Keratinocyte (primary cell): ENCODE measurements at regions not wholly inside any gene's neighbourhood (a gene's known extent, or its start where the extent isn't known, plus 50 kb on each side); places are given as distances from the start of the nearest gene placed in this dataset.

Experiments used
- DNase-seq: peaks from one replicate; pipeline ENCODE4 v3.0.0-alpha.2; 2011; ENCODE audit warnings: low read depth, missing footprints, low spot score
- FAIRE-seq: peaks from 2 replicates; lab custom pipeline; 2011; peaks lifted over from hg19 to GRCh38; lab: Jason Lieb, UNC
- H2AFZ ChIP-seq: 2 replicates; pipeline ENCODE4 v1.6.0; 2012; ENCODE audit warnings: low read length, control low read depth, inconsistent platforms; ENCODE audit not compliant: control insufficient read depth
- H3K27ac ChIP-seq: 2 replicates; pipeline ENCODE4 v1.5.1; 2011; ENCODE audit warnings: low read length; ENCODE audit not compliant: control insufficient read depth, insufficient read depth
- H3K27me3 ChIP-seq: 3 replicates; pipeline ENCODE4 v1.6.0; 2011; ENCODE audit warnings: low read length; ENCODE audit not compliant: control insufficient read depth, insufficient read depth; ENCODE audit errors: extremely low read depth
- H3K36me3 ChIP-seq, 2 experiments: 2 replicates in 1 of 2; 3 replicates in 1 of 2; pipeline ENCODE4 v1.5.1; 2011; ENCODE audit warnings: low read length in 2 of 2, mild to moderate bottlenecking in 1 of 2; ENCODE audit not compliant: control insufficient read depth in 2 of 2, insufficient read depth in 2 of 2; ENCODE audit errors: extremely low read depth in 1 of 2
- H3K4me1 ChIP-seq: 3 replicates; pipeline ENCODE4 v1.5.1; 2011; ENCODE audit warnings: low read length; ENCODE audit not compliant: control insufficient read depth, insufficient read depth; ENCODE audit errors: extremely low read depth
- H3K4me2 ChIP-seq: 3 replicates; pipeline ENCODE4 v1.6.0; 2011; ENCODE audit warnings: low read depth, low read length; ENCODE audit not compliant: control insufficient read depth, insufficient read depth; ENCODE audit errors: extremely low read depth
- H3K4me3 ChIP-seq, 3 experiments: fragments of 200-600 bp in 1 of 3; sonication (generic) in 1 of 3; 2 replicates in 2 of 3; 3 replicates in 1 of 3; pipeline ENCODE4 v1.5.1; 2011 to 2016; ENCODE audit warnings: low read length in 3 of 3, mild to moderate bottlenecking in 3 of 3, control low read depth in 2 of 3, inconsistent platforms in 1 of 3, low read depth in 1 of 3, mixed read lengths in 1 of 3, mixed run types in 1 of 3, moderate library complexity in 1 of 3; ENCODE audit not compliant: control insufficient read depth in 2 of 3, insufficient read depth in 2 of 3; ENCODE audit errors: extremely low read depth in 1 of 3
- H3K79me2 ChIP-seq: 2 replicates; pipeline ENCODE4 v1.6.0; 2012; ENCODE audit warnings: low read length; ENCODE audit not compliant: control insufficient read depth, insufficient read depth
- H3K9ac ChIP-seq: 3 replicates; pipeline ENCODE4 v1.6.0; 2011; ENCODE audit warnings: low read length; ENCODE audit not compliant: control insufficient read depth, insufficient read depth; ENCODE audit errors: extremely low read depth
- H3K9me1 ChIP-seq: 3 replicates; pipeline ENCODE4 v1.6.0; 2011; ENCODE audit warnings: low read length; ENCODE audit not compliant: control insufficient read depth, insufficient read depth; ENCODE audit errors: extremely low read depth
- H3K9me3 ChIP-seq: 2 replicates; pipeline ENCODE4 v1.5.1; 2012; ENCODE audit warnings: low read depth, low read length; ENCODE audit not compliant: control insufficient read depth
- H4K20me1 ChIP-seq: 3 replicates; pipeline ENCODE4 v1.6.0; 2011; ENCODE audit warnings: low read length; ENCODE audit not compliant: control insufficient read depth, insufficient read depth; ENCODE audit errors: extremely low read depth
- EZH2 ChIP-seq: IDR thresholded peaks from one replicate; pipeline ENCODE4 v1.6.1; 2012; ENCODE audit warnings: inconsistent platforms, mild to moderate bottlenecking, low read length, moderate library complexity
- dilution Hi-C: fragments of 300-500 bp; cut with MboI; formaldehyde crosslinking; loops from one replicate; pipeline ENCODE4 v1.7.0; 2020; ENCODE audit warnings: low sequenced_read_pairs; ENCODE audit not compliant: extremely low pct_ligation_motif_present
- TF ChIP-seq, protein P1 (sequence below), 3 experiments: IDR thresholded peaks in 1 of 3; conservative IDR thresholded peaks in 1 of 3; optimal IDR thresholded peaks in 1 of 3; 2 replicates in 2 of 3; 3 replicates in 1 of 3; pipeline versions ENCODE3 to v1.5.1; 2011; ENCODE audit warnings: low read length in 3 of 3, mild to moderate bottlenecking in 3 of 3, moderate library complexity in 2 of 3, control low read depth in 1 of 3, inconsistent platforms in 1 of 3; ENCODE audit not compliant: insufficient read depth in 2 of 3; ENCODE audit errors: extremely low read depth in 1 of 3

- no peak overlapping the region for H3K9ac ChIP-seq
- dilution Hi-C loops: no loop called here
- H3K27ac ChIP-seq: no peak overlapping the region
- no peak overlapping the region for H3K4me3 ChIP-seq
- no peaks in the 10 kb centered on the region for H3K36me3 ChIP-seq
- no peak overlapping the region for H3K4me2 ChIP-seq
- H2AFZ ChIP-seq: no peak overlapping the region
- DNase-seq (no peak), FAIRE-seq (no peak)
- no peaks in the 10 kb centered on the region for H3K79me2 ChIP-seq
- no peaks in the 10 kb centered on the region for H3K27me3 ChIP-seq
- no peaks in the 10 kb centered on the region for H3K9me1 ChIP-seq
- no peak for TF ChIP-seq EZH2
- TF ChIP-seq, protein P1, sequence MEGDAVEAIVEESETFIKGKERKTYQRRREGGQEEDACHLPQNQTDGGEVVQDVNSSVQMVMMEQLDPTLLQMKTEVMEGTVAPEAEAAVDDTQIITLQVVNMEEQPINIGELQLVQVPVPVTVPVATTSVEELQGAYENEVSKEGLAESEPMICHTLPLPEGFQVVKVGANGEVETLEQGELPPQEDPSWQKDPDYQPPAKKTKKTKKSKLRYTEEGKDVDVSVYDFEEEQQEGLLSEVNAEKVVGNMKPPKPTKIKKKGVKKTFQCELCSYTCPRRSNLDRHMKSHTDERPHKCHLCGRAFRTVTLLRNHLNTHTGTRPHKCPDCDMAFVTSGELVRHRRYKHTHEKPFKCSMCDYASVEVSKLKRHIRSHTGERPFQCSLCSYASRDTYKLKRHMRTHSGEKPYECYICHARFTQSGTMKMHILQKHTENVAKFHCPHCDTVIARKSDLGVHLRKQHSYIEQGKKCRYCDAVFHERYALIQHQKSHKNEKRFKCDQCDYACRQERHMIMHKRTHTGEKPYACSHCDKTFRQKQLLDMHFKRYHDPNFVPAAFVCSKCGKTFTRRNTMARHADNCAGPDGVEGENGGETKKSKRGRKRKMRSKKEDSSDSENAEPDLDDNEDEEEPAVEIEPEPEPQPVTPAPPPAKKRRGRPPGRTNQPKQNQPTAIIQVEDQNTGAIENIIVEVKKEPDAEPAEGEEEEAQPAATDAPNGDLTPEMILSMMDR (optimal IDR thresholded peaks at IDR 0.05 in 1 of 3, IDR thresholded peaks at IDR 0.05 in 1 of 3, conservative IDR thresholded peaks at IDR 0.05 in 1 of 3; ENCODE audit: extremely low read depth in 1 of 3, insufficient read depth in 2 of 3, low read length in 3 of 3): no peak
- no peaks in the 10 kb centered on the region for H3K9me3 ChIP-seq
- H3K4me1 ChIP-seq: no peaks in the 10 kb centered on the region
- H4K20me1 ChIP-seq: no peaks in the 10 kb centered on the region
These were observed 151.0 kb downstream of the HTR1A start for GRCh38 chr5:63811286-63811685.

DNA sequence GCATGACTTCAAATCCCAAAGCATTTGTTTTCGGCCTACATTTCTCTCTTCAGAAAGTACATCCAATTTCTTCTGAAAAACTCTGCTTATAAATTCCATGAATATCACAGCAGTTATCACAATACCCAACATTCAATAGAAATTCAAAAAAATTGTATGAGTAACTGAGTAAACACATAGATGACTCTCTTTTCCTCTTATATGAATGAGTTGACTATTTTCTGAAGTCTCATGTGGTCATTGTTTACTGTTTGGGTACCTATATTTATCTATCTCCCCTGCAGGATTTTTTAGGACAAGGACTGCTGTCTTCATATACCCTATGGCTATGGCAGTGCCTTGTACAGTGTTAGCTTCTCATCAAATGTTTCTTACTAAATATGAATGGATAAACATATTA is 157.1 kb downstream of the HTR1A start:
- Histone ChIP-seq H3K36me3 (no peaks in the 10 kb centered on the region), H3K4me2 (no peak overlapping the region), H4K20me1 (no peaks in the 10 kb centered on the region), H2AFZ (no peak overlapping the region), H3K9me3 (no peaks in the 10 kb centered on the region), H3K4me3 (no peak overlapping the region), H3K27ac (no peak overlapping the region), H3K27me3 (no peaks in the 10 kb centered on the region), H3K4me1 (no peaks in the 10 kb centered on the region), H3K9ac (no peak overlapping the region), H3K79me2 (no peaks in the 10 kb centered on the region), H3K9me1 (no peaks in the 10 kb centered on the region)
- FAIRE-seq (no peak), DNase-seq (no peak)
- dilution Hi-C loops: no loop called here
- no peak for TF ChIP-seq EZH2
- TF ChIP-seq, protein P1 (optimal IDR thresholded peaks at IDR 0.05 in 1 of 3, IDR thresholded peaks at IDR 0.05 in 1 of 3, conservative IDR thresholded peaks at IDR 0.05 in 1 of 3; ENCODE audit: extremely low read depth in 1 of 3, insufficient read depth in 2 of 3, low read length in 3 of 3): no peak
